ENCODE measurements at regions not wholly inside any gene's neighbourhood (a gene's known extent, or its start where the extent isn't known, plus 50 kb on each side); places are given as distances from the start of the nearest gene placed in this dataset.

- Histone ChIP-seq H3K36me3 (replicated peaks in 1 of 2; ENCODE audit: control insufficient read depth in 2 of 2, insufficient read depth in 2 of 2, low read length in 2 of 2) (no peaks in the 10 kb centered on the region), H2AFZ (ENCODE audit: low read length) (no peak overlapping the region), H3K79me1 (ENCODE audit: low read depth, low read length) (no peaks in the 10 kb centered on the region), H3K23ac (ENCODE audit: low read depth, low read length, poor library complexity) (no peak overlapping the region), H4K8ac (ENCODE audit: low read depth, low read length) (no peak overlapping the region), H3K4me2 (ENCODE audit: insufficient read depth, low read length, poor library complexity, severe bottlenecking) (no peak overlapping the region), H3K18ac (ENCODE audit: low read length) (no peak overlapping the region), H3K4me3 (ENCODE audit: low read length in 2 of 2) (no peak overlapping the region), H2BK120ac (ENCODE audit: low read depth, low read length) (no peak overlapping the region), H4K91ac (ENCODE audit: low read depth, low read length, poor library complexity) (no peak overlapping the region), H2BK12ac (ENCODE audit: low read length) (no peak overlapping the region), H2BK5ac (ENCODE audit: low read length) (no peak overlapping the region), H3K14ac (ENCODE audit: low read length) (no peak overlapping the region), H2AK5ac (ENCODE audit: low read depth, low read length) (no peak overlapping the region), H3K4me1 (ENCODE audit: control insufficient read depth in 2 of 2, insufficient read depth in 1 of 2, low read depth in 1 of 2, low read length in 2 of 2) (no peaks in the 10 kb centered on the region), H3K4ac (ENCODE audit: low read length) (no peak overlapping the region), H2BK15ac (ENCODE audit: low read length) (no peak overlapping the region), H3K9me3 (replicated peaks in 1 of 2; ENCODE audit: control insufficient read depth in 2 of 2, insufficient read depth in 1 of 2, low read depth in 1 of 2, low read length in 2 of 2) (peaks cover 0 to 2% of the 10 kb centered on the region in 2 donors), H3K27ac (replicated peaks; ENCODE audit: low read length) (no peak overlapping the region), H3K27me3 (ENCODE audit: control insufficient read depth in 3 of 3, insufficient read depth in 3 of 3, low read depth in 1 of 3, low read length in 3 of 3) (no peaks in the 10 kb centered on the region), H3K9ac (ENCODE audit: low read depth, low read length, poor library complexity) (no peak overlapping the region)
- DNase-seq (ENCODE audit: low spot score) = no peak
These were observed 608.1 kb downstream of the TENT5A start for GRCh38 chr6:81144346-81144745.

DNA sequence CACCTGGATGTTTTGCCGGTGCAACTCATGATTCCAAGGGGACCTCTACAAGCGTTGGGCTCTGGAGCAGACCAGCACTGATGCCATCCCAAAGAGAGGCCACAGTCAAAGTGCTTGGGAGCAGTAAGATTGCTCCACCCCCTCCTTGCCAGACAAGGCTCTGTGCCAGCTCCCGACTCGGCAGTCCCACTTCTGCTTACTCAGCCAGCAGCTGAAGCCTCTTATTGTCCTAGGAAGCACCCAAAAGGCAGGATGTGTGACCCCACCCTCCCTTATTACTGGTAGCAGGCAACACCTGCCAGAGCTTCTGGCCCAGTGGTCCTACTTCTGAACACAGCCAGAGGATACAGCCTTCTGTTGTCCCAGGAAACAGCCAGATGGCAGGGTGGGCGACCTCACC is 614.2 kb downstream of the TENT5A start:
- no peaks in the 10 kb centered on the region for H3K4me1 ChIP-seq (ENCODE audit: control insufficient read depth in 2 of 2, insufficient read depth in 1 of 2, low read depth in 1 of 2, low read length in 2 of 2)
- H2AFZ ChIP-seq (ENCODE audit: low read length) = no peak overlapping the region
- H2BK5ac ChIP-seq (ENCODE audit: low read length) = no peak overlapping the region
- H3K79me1 ChIP-seq (ENCODE audit: low read depth, low read length) = no peaks in the 10 kb centered on the region
- DNase-seq (ENCODE audit: low spot score) = no peak
- no peak overlapping the region for H2BK12ac ChIP-seq (ENCODE audit: low read length)
- H3K9ac ChIP-seq (ENCODE audit: low read depth, low read length, poor library complexity) = no peak overlapping the region
- H3K27ac ChIP-seq (replicated peaks; ENCODE audit: low read length) = no peak overlapping the region
- H3K4ac ChIP-seq (ENCODE audit: low read length) = no peak overlapping the region
- no peak overlapping the region for H2AK5ac ChIP-seq (ENCODE audit: low read depth, low read length)
- no peak overlapping the region for H3K4me3 ChIP-seq (ENCODE audit: low read length in 2 of 2)
- H2BK120ac ChIP-seq (ENCODE audit: low read depth, low read length) = no peak overlapping the region
- no peak overlapping the region for H2BK15ac ChIP-seq (ENCODE audit: low read length)
- no peak overlapping the region for H3K4me2 ChIP-seq (ENCODE audit: insufficient read depth, low read length, poor library complexity, severe bottlenecking)
- no peak overlapping the region for H3K14ac ChIP-seq (ENCODE audit: low read length)
- WGBS, 2 donors (ENCODE audit: extremely low coverage in 2 of 2, insufficient read length in 2 of 2, insufficient replicate concordance in 1 of 2) = no CpG with 5 or more reads among the region's 5 CpGs
- H3K23ac ChIP-seq (ENCODE audit: low read depth, low read length, poor library complexity) = no peak overlapping the region
- no peaks in the 10 kb centered on the region for H3K27me3 ChIP-seq (ENCODE audit: control insufficient read depth in 3 of 3, insufficient read depth in 3 of 3, low read depth in 1 of 3, low read length in 3 of 3)
- no peak overlapping the region for H4K8ac ChIP-seq (ENCODE audit: low read depth, low read length)
- H3K36me3 ChIP-seq (replicated peaks in 1 of 2; ENCODE audit: control insufficient read depth in 2 of 2, insufficient read depth in 2 of 2, low read length in 2 of 2) = no peaks in the 10 kb centered on the region
- no peak overlapping the region for H4K91ac ChIP-seq (ENCODE audit: low read depth, low read length, poor library complexity)
- peaks cover 0 to 2% of the 10 kb centered on the region in 2 donors for H3K9me3 ChIP-seq (replicated peaks in 1 of 2; ENCODE audit: control insufficient read depth in 2 of 2, insufficient read depth in 1 of 2, low read depth in 1 of 2, low read length in 2 of 2)
- no peak overlapping the region for H3K18ac ChIP-seq (ENCODE audit: low read length)

- H4K8ac ChIP-seq (ENCODE audit: low read depth, low read length) = no peak overlapping the region
- no peak overlapping the region for H3K18ac ChIP-seq (ENCODE audit: low read length)
- no peak overlapping the region for H3K9ac ChIP-seq (ENCODE audit: low read depth, low read length, poor library complexity)
- no peak overlapping the region for H3K4ac ChIP-seq (ENCODE audit: low read length)
- H2BK5ac ChIP-seq (ENCODE audit: low read length) = no peak overlapping the region
- H2AFZ ChIP-seq (ENCODE audit: low read length) = no peak overlapping the region
- WGBS, 2 donors (ENCODE audit: extremely low coverage in 2 of 2, insufficient read length in 2 of 2, insufficient replicate concordance in 1 of 2) = no CpG with 5 or more reads among the region's 1 CpG
- no peak overlapping the region for H2BK120ac ChIP-seq (ENCODE audit: low read depth, low read length)
- H2AK5ac ChIP-seq (ENCODE audit: low read depth, low read length) = no peak overlapping the region
- no peaks in the 10 kb centered on the region for H3K79me1 ChIP-seq (ENCODE audit: low read depth, low read length)
- H3K36me3 ChIP-seq (replicated peaks in 1 of 2; ENCODE audit: control insufficient read depth in 2 of 2, insufficient read depth in 2 of 2, low read length in 2 of 2) = no peaks in the 10 kb centered on the region
- no peak overlapping the region for H3K14ac ChIP-seq (ENCODE audit: low read length)
- no peak for DNase-seq (ENCODE audit: low spot score)
- no peak overlapping the region for H2BK15ac ChIP-seq (ENCODE audit: low read length)
- H3K23ac ChIP-seq (ENCODE audit: low read depth, low read length, poor library complexity) = no peak overlapping the region
- no peak overlapping the region for H3K4me3 ChIP-seq (ENCODE audit: low read length in 2 of 2)
- H3K4me2 ChIP-seq (ENCODE audit: insufficient read depth, low read length, poor library complexity, severe bottlenecking) = no peak overlapping the region
- no peak overlapping the region for H2BK12ac ChIP-seq (ENCODE audit: low read length)
- no peaks in the 10 kb centered on the region for H3K4me1 ChIP-seq (ENCODE audit: control insufficient read depth in 2 of 2, insufficient read depth in 1 of 2, low read depth in 1 of 2, low read length in 2 of 2)
- no peak overlapping the region for H3K27ac ChIP-seq (replicated peaks; ENCODE audit: low read length)
- no peak overlapping the region for H4K91ac ChIP-seq (ENCODE audit: low read depth, low read length, poor library complexity)
- no peaks in the 10 kb centered on the region for H3K9me3 ChIP-seq (replicated peaks in 1 of 2; ENCODE audit: control insufficient read depth in 2 of 2, insufficient read depth in 1 of 2, low read depth in 1 of 2, low read length in 2 of 2)
- no peaks in the 10 kb centered on the region for H3K27me3 ChIP-seq (ENCODE audit: control insufficient read depth in 3 of 3, insufficient read depth in 3 of 3, low read depth in 1 of 3, low read length in 3 of 3)
These were observed 621.5 kb downstream of the TENT5A start for GRCh38 chr6:81130969-81131368.

- H3K23ac ChIP-seq (ENCODE audit: low read depth, low read length, poor library complexity) = no peak overlapping the region
- H3K9me3 ChIP-seq (replicated peaks in 1 of 2; ENCODE audit: control insufficient read depth in 2 of 2, insufficient read depth in 1 of 2, low read depth in 1 of 2, low read length in 2 of 2) = no peaks in the 10 kb centered on the region
- no peak overlapping the region for H2AK5ac ChIP-seq (ENCODE audit: low read depth, low read length)
- H2BK15ac ChIP-seq (ENCODE audit: low read length) = no peak overlapping the region
- H3K14ac ChIP-seq (ENCODE audit: low read length) = no peak overlapping the region
- no peaks in the 10 kb centered on the region for H3K4me1 ChIP-seq (ENCODE audit: control insufficient read depth in 2 of 2, insufficient read depth in 1 of 2, low read depth in 1 of 2, low read length in 2 of 2)
- no peaks in the 10 kb centered on the region for H3K27me3 ChIP-seq (ENCODE audit: control insufficient read depth in 3 of 3, insufficient read depth in 3 of 3, low read depth in 1 of 3, low read length in 3 of 3)
- DNase-seq (ENCODE audit: low spot score) = no peak
- no peak overlapping the region for H2BK120ac ChIP-seq (ENCODE audit: low read depth, low read length)
- no peak overlapping the region for H3K4ac ChIP-seq (ENCODE audit: low read length)
- no peak overlapping the region for H3K18ac ChIP-seq (ENCODE audit: low read length)
- H3K4me2 ChIP-seq (ENCODE audit: insufficient read depth, low read length, poor library complexity, severe bottlenecking) = no peak overlapping the region
- no peak overlapping the region for H3K9ac ChIP-seq (ENCODE audit: low read depth, low read length, poor library complexity)
- no peaks in the 10 kb centered on the region for H3K36me3 ChIP-seq (replicated peaks in 1 of 2; ENCODE audit: control insufficient read depth in 2 of 2, insufficient read depth in 2 of 2, low read length in 2 of 2)
- WGBS, 2 donors (ENCODE audit: extremely low coverage in 2 of 2, insufficient read length in 2 of 2, insufficient replicate concordance in 1 of 2) = no CpG with 5 or more reads among the region's 2 CpGs
- H4K8ac ChIP-seq (ENCODE audit: low read depth, low read length) = no peak overlapping the region
- no peak overlapping the region for H3K4me3 ChIP-seq (ENCODE audit: low read length in 2 of 2)
- H4K91ac ChIP-seq (ENCODE audit: low read depth, low read length, poor library complexity) = no peak overlapping the region
- no peak overlapping the region for H3K27ac ChIP-seq (replicated peaks; ENCODE audit: low read length)
- H2BK12ac ChIP-seq (ENCODE audit: low read length) = no peak overlapping the region
- no peak overlapping the region for H2BK5ac ChIP-seq (ENCODE audit: low read length)
- no peaks in the 10 kb centered on the region for H3K79me1 ChIP-seq (ENCODE audit: low read depth, low read length)
- H2AFZ ChIP-seq (ENCODE audit: low read length) = no peak overlapping the region
These were observed 622.4 kb downstream of the TENT5A start for GRCh38 chr6:81130061-81130460.

Data from neuronal stem cell (in vitro differentiated cells).